GM12865 (cell line): ENCODE measurements at regions not wholly inside any gene's neighbourhood (a gene's known extent, or its start where the extent isn't known, plus 50 kb on each side); places are given as distances from the start of the nearest gene placed in this dataset.

Experiments used
- DNase-seq: peaks from one replicate; pipeline ENCODE4 v3.0.0; 2010; ENCODE audit warnings: low read depth
- H3K4me3 ChIP-seq: 2 replicates; pipeline ENCODE4 v1.5.1; 2011; ENCODE audit warnings: mild to moderate bottlenecking, low read depth, low read length, control low read depth
- TF ChIP-seq, protein P1 (sequence below): IDR thresholded peaks from 2 replicates; pipeline ENCODE4 v1.5.1; 2011; ENCODE audit warnings: low read length, control low read depth, low read depth, inconsistent platforms; ENCODE audit not compliant: insufficient read depth; ENCODE audit errors: missing control alignments

DNA sequence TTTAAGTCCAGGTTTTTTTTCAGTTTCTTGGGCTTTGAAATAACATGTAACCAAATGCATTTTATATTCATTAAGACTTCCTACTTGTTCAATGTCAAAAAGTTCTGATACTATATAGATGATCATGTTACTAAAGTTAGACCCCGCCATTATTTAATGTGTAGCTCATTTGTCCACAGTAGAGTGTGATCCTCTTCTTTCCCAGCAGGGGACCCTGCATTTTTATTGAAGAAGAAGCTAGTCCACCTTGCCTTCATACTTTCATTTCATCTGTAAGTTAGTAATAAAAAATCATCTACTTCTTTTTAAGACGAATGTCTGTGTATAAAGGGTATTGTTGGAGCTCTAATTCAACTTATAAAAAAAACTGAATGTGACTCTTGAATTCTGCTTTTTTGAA, 404.6 kb downstream of the SI start:
- no peak overlapping the region for H3K4me3 ChIP-seq
- no peak for DNase-seq
- TF ChIP-seq, protein P1, sequence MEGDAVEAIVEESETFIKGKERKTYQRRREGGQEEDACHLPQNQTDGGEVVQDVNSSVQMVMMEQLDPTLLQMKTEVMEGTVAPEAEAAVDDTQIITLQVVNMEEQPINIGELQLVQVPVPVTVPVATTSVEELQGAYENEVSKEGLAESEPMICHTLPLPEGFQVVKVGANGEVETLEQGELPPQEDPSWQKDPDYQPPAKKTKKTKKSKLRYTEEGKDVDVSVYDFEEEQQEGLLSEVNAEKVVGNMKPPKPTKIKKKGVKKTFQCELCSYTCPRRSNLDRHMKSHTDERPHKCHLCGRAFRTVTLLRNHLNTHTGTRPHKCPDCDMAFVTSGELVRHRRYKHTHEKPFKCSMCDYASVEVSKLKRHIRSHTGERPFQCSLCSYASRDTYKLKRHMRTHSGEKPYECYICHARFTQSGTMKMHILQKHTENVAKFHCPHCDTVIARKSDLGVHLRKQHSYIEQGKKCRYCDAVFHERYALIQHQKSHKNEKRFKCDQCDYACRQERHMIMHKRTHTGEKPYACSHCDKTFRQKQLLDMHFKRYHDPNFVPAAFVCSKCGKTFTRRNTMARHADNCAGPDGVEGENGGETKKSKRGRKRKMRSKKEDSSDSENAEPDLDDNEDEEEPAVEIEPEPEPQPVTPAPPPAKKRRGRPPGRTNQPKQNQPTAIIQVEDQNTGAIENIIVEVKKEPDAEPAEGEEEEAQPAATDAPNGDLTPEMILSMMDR: no peak

DNA sequence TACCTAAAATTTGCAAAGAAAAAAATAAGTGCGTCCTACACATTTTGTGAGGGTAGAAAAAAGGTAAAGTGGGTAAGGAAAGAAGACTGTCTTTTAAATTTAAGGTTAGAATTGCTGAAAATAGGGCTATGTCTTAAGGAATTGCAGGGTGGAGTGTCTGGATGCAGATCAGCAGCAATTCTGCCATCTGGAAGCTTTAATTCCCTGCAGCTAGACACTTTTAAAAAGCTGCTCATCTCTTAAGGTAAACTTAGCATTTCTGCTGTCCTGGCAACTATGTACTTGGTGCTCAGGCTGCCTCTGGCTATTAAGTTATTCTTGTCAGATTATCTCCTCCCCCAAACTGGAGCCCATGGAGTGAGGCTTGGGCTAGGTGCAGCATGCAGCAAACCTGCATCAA, 420.2 kb downstream of the SI start:
- TF ChIP-seq, protein P1: no peak
- no peak for DNase-seq
- H3K4me3 ChIP-seq: no peak overlapping the region

GRCh38 chr3:164657631-164658030, 420.7 kb downstream of the SI start:
- no peak for DNase-seq
- TF ChIP-seq, protein P1: no peak
- H3K4me3 ChIP-seq: no peak overlapping the region

DNA sequence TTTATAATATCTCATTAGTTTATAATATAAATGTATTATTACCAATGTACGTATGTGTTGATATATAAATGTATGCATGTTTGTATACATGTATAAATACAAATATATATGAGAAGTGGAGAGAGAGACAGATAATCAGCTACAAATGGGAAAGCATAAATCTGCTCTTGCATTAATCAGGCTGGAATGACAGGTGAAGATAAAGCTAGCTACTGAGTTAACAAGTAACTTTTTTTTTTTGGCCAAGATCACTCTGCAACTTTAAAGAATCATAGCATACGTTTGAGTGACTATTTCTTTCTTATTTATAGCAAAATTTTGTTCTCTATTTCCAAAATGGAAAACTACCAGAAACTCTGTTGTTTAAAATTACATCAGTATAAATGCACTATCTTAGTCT, 422.8 kb downstream of the SI start:
- TF ChIP-seq, protein P1: no peak
- H3K4me3 ChIP-seq: no peak overlapping the region
- no peak for DNase-seq

DNA sequence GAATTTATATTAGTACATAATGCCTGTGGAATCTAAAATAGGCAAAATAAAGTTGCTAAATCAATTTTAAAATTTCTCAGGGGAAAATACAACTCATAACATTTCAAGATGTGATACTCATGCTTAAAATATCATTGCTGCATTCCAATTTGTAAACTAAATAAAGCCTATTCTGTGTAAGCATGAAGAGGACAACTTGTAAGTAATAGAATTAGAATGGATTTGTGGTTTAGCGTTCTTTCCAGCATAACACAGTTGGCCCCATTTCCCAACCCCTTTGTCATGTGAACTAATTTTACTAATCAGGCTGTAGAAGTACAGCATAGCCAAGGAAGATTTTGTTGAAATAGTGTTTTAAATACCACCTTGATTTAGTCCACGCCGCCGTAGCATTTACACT, 437.2 kb downstream of the SI start:
- DNase-seq: no peak
- TF ChIP-seq, protein P1: no peak
- no peak overlapping the region for H3K4me3 ChIP-seq

DNA sequence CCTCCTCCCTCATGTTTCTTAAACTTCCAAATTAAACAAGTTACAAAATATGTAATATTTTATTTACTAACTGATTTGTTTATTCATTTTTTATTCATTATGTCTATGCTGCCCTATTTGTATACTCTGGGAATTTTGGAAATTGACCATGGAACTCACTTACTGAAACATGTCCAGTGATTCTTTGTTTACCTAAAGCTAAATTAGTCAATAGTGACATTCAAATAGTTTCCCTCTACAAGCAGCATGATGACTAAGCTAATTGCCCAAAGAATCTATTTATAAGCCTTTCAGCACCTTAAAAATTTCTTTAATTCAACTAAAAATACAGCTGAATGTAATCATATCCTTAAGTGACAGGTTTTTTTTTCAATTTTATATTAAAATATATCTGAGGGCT, 437.7 kb downstream of the SI start:
- TF ChIP-seq, protein P1: no peak
- DNase-seq: no peak
- no peak overlapping the region for H3K4me3 ChIP-seq

GRCh38 chr3:164620956-164621355, 457.3 kb downstream of the SI start:
- TF ChIP-seq, protein P1: no peak
- no peak overlapping the region for H3K4me3 ChIP-seq
- DNase-seq: peak; percentile 3
